H1 (cell line): ENCODE measurements at regions not wholly inside any gene's neighbourhood (a gene's known extent, or its start where the extent isn't known, plus 50 kb on each side); places are given as distances from the start of the nearest gene placed in this dataset.

ENCODE experiments used
- BRCA1 ChIP-seq: IDR thresholded peaks from 2 replicates; pipeline ENCODE4 v1.6.1; 2012; ENCODE audit warnings: low read depth, low read length, improper control_type of control experiment
- CEBPB ChIP-seq: IDR thresholded peaks from 2 replicates; pipeline ENCODE4 v1.6.1; 2012; ENCODE audit warnings: low read depth, low read length
- GABPA ChIP-seq: IDR thresholded peaks from 2 replicates; pipeline ENCODE4 v1.6.1; 2011; ENCODE audit warnings: mild to moderate bottlenecking, low read length, moderate library complexity, borderline replicate concordance; ENCODE audit not compliant: insufficient read depth
- JUND ChIP-seq: IDR thresholded peaks from 2 replicates; pipeline ENCODE4 v1.6.1; 2011; ENCODE audit warnings: mild to moderate bottlenecking, improper control_type of control experiment, low read length
- NANOG ChIP-seq: IDR thresholded peaks from 2 replicates; pipeline ENCODE4 v1.6.1; 2011; ENCODE audit warnings: low read length, low read depth, mild to moderate bottlenecking, inconsistent platforms; ENCODE audit not compliant: insufficient read depth, poor library complexity, severe bottlenecking
- PHF8 ChIP-seq: fragments of 200-600 bp; sonication (generic); conservative IDR thresholded peaks from 2 replicates; pipeline ENCODE4 v1.7.1; 2012; ENCODE audit warnings: low read depth, mild to moderate bottlenecking, inconsistent platforms, low read length, moderate library complexity
- POLR2A ChIP-seq, 2 experiments: IDR thresholded peaks; 1 replicate in 1 of 2; 2 replicates in 1 of 2; pipeline ENCODE4 v1.6.1; 2011; ENCODE audit warnings: low read depth in 2 of 2, low read length in 2 of 2, mild to moderate bottlenecking in 2 of 2; ENCODE audit errors: control extremely low read depth in 1 of 2
- SAP30 ChIP-seq: fragments of 300-600 bp; sonication (generic); IDR thresholded peaks from 2 replicates; pipeline ENCODE4 v1.7.1; 2012; ENCODE audit warnings: low read length, moderate library complexity, mild to moderate bottlenecking, inconsistent platforms; ENCODE audit not compliant: insufficient read depth, insufficient replicate concordance
- SIN3A ChIP-seq, 2 experiments: IDR thresholded peaks in 1 of 2; conservative IDR thresholded peaks in 1 of 2; 2 replicates each; pipeline ENCODE4 v1.6.1; 2011 to 2012; ENCODE audit warnings: low read length in 2 of 2, improper control_type of control experiment in 1 of 2, low read depth in 1 of 2, mild to moderate bottlenecking in 1 of 2
- SRF ChIP-seq: IDR thresholded peaks from 2 replicates; pipeline ENCODE4 v1.6.1; 2011; ENCODE audit warnings: mild to moderate bottlenecking, low read depth, low read length, moderate library complexity
- TEAD4 ChIP-seq: IDR thresholded peaks from 2 replicates; pipeline ENCODE4 v1.6.1; 2012; ENCODE audit warnings: low read depth, low read length, inconsistent platforms, mixed read lengths
- TF ChIP-seq, protein P1 (sequence below), 3 experiments: IDR thresholded peaks; 1 replicate in 2 of 3; 2 replicates in 1 of 3; pipeline versions ENCODE4 v1.5.1 to v1.6.1; 2011; ENCODE audit warnings: low read length in 3 of 3, mild to moderate bottlenecking in 3 of 3, inconsistent platforms in 2 of 3, low read depth in 1 of 3, moderate library complexity in 1 of 3; ENCODE audit not compliant: insufficient read depth in 1 of 3; ENCODE audit errors: control extremely low read depth in 1 of 3

DNA sequence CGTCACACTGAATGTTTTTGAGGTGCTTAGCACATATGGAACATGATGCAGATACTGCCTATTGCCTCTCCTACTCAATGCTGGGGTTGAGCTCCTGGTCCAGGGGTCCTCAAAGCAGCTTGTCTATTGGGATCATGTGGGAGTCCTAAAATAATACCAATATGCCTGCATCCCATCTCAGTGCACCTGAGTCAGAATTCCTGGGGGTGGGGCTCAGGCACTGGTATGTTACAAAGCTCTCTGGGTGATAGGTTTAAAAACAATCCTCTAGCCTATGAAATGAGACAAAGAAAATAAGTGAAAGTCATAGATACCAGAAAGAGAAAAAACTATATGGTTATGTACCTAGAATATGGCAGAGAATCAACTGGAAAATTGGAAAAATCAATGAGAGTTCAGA lies 156.6 kb upstream of the NLRP1 start:
- TF ChIP-seq POLR2A (IDR thresholded peaks at IDR 0.05; ENCODE audit: control extremely low read depth in 1 of 2, low read depth in 2 of 2, low read length in 2 of 2) (no peak), SRF (no peak), PHF8 (no peak), BRCA1 (no peak), NANOG (no peak), CEBPB (no peak), TEAD4 (peak; percentile 94), SAP30 (no peak), JUND (no peak), GABPA (no peak), SIN3A (conservative IDR thresholded peaks at IDR 0.05 in 1 of 2, IDR thresholded peaks at IDR 0.05 in 1 of 2; ENCODE audit: low read depth in 1 of 2, low read length in 2 of 2) (no peak)
- TF ChIP-seq, protein P1, sequence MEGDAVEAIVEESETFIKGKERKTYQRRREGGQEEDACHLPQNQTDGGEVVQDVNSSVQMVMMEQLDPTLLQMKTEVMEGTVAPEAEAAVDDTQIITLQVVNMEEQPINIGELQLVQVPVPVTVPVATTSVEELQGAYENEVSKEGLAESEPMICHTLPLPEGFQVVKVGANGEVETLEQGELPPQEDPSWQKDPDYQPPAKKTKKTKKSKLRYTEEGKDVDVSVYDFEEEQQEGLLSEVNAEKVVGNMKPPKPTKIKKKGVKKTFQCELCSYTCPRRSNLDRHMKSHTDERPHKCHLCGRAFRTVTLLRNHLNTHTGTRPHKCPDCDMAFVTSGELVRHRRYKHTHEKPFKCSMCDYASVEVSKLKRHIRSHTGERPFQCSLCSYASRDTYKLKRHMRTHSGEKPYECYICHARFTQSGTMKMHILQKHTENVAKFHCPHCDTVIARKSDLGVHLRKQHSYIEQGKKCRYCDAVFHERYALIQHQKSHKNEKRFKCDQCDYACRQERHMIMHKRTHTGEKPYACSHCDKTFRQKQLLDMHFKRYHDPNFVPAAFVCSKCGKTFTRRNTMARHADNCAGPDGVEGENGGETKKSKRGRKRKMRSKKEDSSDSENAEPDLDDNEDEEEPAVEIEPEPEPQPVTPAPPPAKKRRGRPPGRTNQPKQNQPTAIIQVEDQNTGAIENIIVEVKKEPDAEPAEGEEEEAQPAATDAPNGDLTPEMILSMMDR (IDR thresholded peaks at IDR 0.05; ENCODE audit: control extremely low read depth in 1 of 3, insufficient read depth in 1 of 3, low read depth in 1 of 3, low read length in 3 of 3), result no peak
